DND-41 (cell line): ENCODE measurements at regions not wholly inside any gene's neighbourhood (a gene's known extent, or its start where the extent isn't known, plus 50 kb on each side); places are given as distances from the start of the nearest gene placed in this dataset.

Experiments
- ATAC-seq: fragments of 200-7000 bp; cut with Tn5 transposase; 3 replicates; pipeline ENCODE4 v1.9.1; 2021; ENCODE audit warnings: low read depth; ENCODE audit not compliant: insufficient read depth
- DNase-seq: peaks from one replicate; pipeline ENCODE4 v3.0.0-alpha.2; 2020
- H2AFZ ChIP-seq: 2 replicates; pipeline ENCODE4 v1.6.0; 2012; ENCODE audit warnings: low read depth, low read length
- H3K27ac ChIP-seq: 2 replicates; pipeline ENCODE4 v1.5.1; 2012; ENCODE audit warnings: low read length, inconsistent platforms
- H3K27me3 ChIP-seq: fragments of 200-600 bp; sonication (generic); 2 replicates; pipeline ENCODE4 v1.6.0; 2012; ENCODE audit warnings: low read length, mild to moderate bottlenecking, inconsistent platforms; ENCODE audit not compliant: insufficient read depth, poor library complexity
- H3K36me3 ChIP-seq: 2 replicates; pipeline ENCODE4 v1.5.1; 2012; ENCODE audit warnings: low read length, inconsistent platforms; ENCODE audit not compliant: insufficient read depth
- H3K4me1 ChIP-seq: 2 replicates; pipeline ENCODE4 v1.5.1; 2012; ENCODE audit warnings: mild to moderate bottlenecking, low read length; ENCODE audit not compliant: insufficient read depth
- H3K4me2 ChIP-seq: 2 replicates; pipeline ENCODE4 v1.6.0; 2012; ENCODE audit warnings: mild to moderate bottlenecking, moderate library complexity, low read length, inconsistent platforms; ENCODE audit not compliant: insufficient read depth
- H3K4me3 ChIP-seq, 2 experiments: fragments of 200-600 bp in 1 of 2; shearing (Covaris generic) in 1 of 2; 2 replicates each; pipeline ENCODE4 v1.5.1; 2012 to 2016; ENCODE audit warnings: inconsistent platforms in 2 of 2, low read length in 2 of 2, mild to moderate bottlenecking in 2 of 2, low read depth in 1 of 2, moderate library complexity in 1 of 2
- H3K79me2 ChIP-seq: 2 replicates; pipeline ENCODE4 v1.6.0; 2012; ENCODE audit warnings: low read length, inconsistent platforms; ENCODE audit not compliant: insufficient read depth
- H3K9ac ChIP-seq: 2 replicates; pipeline ENCODE4 v1.6.0; 2012; ENCODE audit warnings: low read depth, mild to moderate bottlenecking, inconsistent platforms, low read length, moderate library complexity
- H3K9me3 ChIP-seq: 2 replicates; pipeline ENCODE4 v1.5.1; 2012; ENCODE audit warnings: low read length, moderate library complexity, mild to moderate bottlenecking, inconsistent platforms; ENCODE audit not compliant: insufficient read depth, severe bottlenecking
- H4K20me1 ChIP-seq: 2 replicates; pipeline ENCODE4 v1.6.0; 2012; ENCODE audit warnings: low read length; ENCODE audit not compliant: insufficient read depth
- CTCF ChIP-seq: IDR thresholded peaks from 2 replicates; pipeline ENCODE4 v1.5.1; 2012; ENCODE audit warnings: borderline replicate concordance, low read length, moderate library complexity, mild to moderate bottlenecking; ENCODE audit not compliant: poor library complexity, severe bottlenecking; ENCODE audit errors: extremely low read depth
- EZH2 ChIP-seq: IDR thresholded peaks from 3 replicates; pipeline ENCODE4 v1.6.1; 2012; ENCODE audit warnings: borderline replicate concordance, low read depth, mild to moderate bottlenecking, moderate library complexity, low read length, inconsistent platforms; ENCODE audit not compliant: severe bottlenecking

GRCh38 chr2:71833855-71834560, 313.7 kb downstream of the CYP26B1 start:
- no peak overlapping the region for H3K9ac ChIP-seq
- no peak for DNase-seq

GRCh38 chr2:71833272-71833671, 314.4 kb downstream of the CYP26B1 start:
- ATAC-seq: no peak

More at GRCh38 chr2:71833855-71834560, 313.7 kb downstream of the CYP26B1 start:
- Histone ChIP-seq H4K20me1 (no peaks in the 10 kb centered on the region), H3K9me3 (no peaks in the 10 kb centered on the region), H3K79me2 (no peaks in the 10 kb centered on the region), H3K36me3 (no peaks in the 10 kb centered on the region), H3K4me1 (no peaks in the 10 kb centered on the region), H3K4me2 (no peak overlapping the region), H3K27ac (no peak overlapping the region), H3K4me3 (no peak overlapping the region), H3K27me3 (no peaks in the 10 kb centered on the region), H2AFZ (no peak overlapping the region)
- ATAC-seq: no peak
- TF ChIP-seq CTCF (no peak), EZH2 (no peak)

GRCh38 chr2:71832844-71833243, 314.8 kb downstream of the CYP26B1 start:
- Histone ChIP-seq H3K4me3 (no peak overlapping the region), H3K9ac (no peak overlapping the region), H3K36me3 (no peaks in the 10 kb centered on the region), H3K4me1 (no peaks in the 10 kb centered on the region), H2AFZ (no peak overlapping the region), H3K27me3 (no peaks in the 10 kb centered on the region), H3K79me2 (no peaks in the 10 kb centered on the region), H3K9me3 (no peaks in the 10 kb centered on the region), H3K27ac (no peak overlapping the region), H4K20me1 (no peaks in the 10 kb centered on the region), H3K4me2 (no peak overlapping the region)
- DNase-seq (no peak), ATAC-seq (no peak)
- TF ChIP-seq EZH2 (no peak), CTCF (no peak)

More at GRCh38 chr2:71833272-71833671, 314.4 kb downstream of the CYP26B1 start:
- no peaks in the 10 kb centered on the region for H4K20me1 ChIP-seq
- H3K4me3 ChIP-seq: no peak overlapping the region
- H3K9ac ChIP-seq: no peak overlapping the region
- H3K27me3 ChIP-seq: no peaks in the 10 kb centered on the region
- no peak overlapping the region for H2AFZ ChIP-seq
- TF ChIP-seq CTCF (no peak), EZH2 (no peak)
- H3K27ac ChIP-seq: no peak overlapping the region
- H3K4me2 ChIP-seq: no peak overlapping the region
- no peaks in the 10 kb centered on the region for H3K9me3 ChIP-seq
- DNase-seq: no peak
- H3K36me3 ChIP-seq: no peaks in the 10 kb centered on the region
- H3K4me1 ChIP-seq: no peaks in the 10 kb centered on the region
- no peaks in the 10 kb centered on the region for H3K79me2 ChIP-seq

- Histone ChIP-seq H2AFZ (no peak overlapping the region), H4K20me1 (no peaks in the 10 kb centered on the region), H3K27ac (no peak overlapping the region), H3K4me2 (no peak overlapping the region), H3K79me2 (no peaks in the 10 kb centered on the region), H3K4me3 (no peak overlapping the region), H3K9me3 (no peaks in the 10 kb centered on the region), H3K9ac (no peak overlapping the region), H3K4me1 (no peaks in the 10 kb centered on the region), H3K27me3 (no peaks in the 10 kb centered on the region), H3K36me3 (no peaks in the 10 kb centered on the region)
- DNase-seq (no peak), ATAC-seq (no peak)
- TF ChIP-seq EZH2: no peak
- no peak for TF ChIP-seq CTCF
Observed at GRCh38 chr2:71832388-71832787, 315.3 kb downstream of the CYP26B1 start.
